ENCODE measurements at regions not wholly inside any gene's neighbourhood (a gene's known extent, or its start where the extent isn't known, plus 50 kb on each side); places are given as distances from the start of the nearest gene placed in this dataset.

DNA sequence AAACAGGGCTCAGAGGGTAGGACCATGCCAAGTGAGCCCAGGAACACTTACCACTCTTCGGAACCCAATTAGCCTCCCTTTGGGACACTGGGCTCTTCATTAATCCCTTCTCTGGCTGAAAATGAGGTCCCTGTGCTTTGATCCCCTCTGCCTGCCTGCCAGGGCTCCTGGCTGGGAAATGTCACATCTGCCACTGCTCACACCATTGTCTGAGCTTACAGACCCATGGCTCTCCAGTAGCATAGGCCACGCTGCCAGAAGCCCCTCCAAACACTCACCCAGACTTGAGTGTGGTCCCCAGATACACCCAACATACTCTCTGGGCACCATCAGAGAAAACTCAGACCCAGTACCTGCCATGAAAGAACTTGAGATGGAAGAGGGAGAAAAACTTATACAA, 287.3 kb downstream of the XXYLT1 start:
- TF ChIP-seq SIN3A (IDR thresholded peaks at IDR 0.05; ENCODE audit: borderline replicate concordance, insufficient read depth, low read depth, low read length) (no peak), TCF7L2 (IDR thresholded peaks at IDR 0.05; ENCODE audit: low read depth, low read length) (no peak), POLR2AphosphoS5 (IDR thresholded peaks at IDR 0.05; ENCODE audit: low read depth, low read length) (no peak)
- TF ChIP-seq, protein P1, sequence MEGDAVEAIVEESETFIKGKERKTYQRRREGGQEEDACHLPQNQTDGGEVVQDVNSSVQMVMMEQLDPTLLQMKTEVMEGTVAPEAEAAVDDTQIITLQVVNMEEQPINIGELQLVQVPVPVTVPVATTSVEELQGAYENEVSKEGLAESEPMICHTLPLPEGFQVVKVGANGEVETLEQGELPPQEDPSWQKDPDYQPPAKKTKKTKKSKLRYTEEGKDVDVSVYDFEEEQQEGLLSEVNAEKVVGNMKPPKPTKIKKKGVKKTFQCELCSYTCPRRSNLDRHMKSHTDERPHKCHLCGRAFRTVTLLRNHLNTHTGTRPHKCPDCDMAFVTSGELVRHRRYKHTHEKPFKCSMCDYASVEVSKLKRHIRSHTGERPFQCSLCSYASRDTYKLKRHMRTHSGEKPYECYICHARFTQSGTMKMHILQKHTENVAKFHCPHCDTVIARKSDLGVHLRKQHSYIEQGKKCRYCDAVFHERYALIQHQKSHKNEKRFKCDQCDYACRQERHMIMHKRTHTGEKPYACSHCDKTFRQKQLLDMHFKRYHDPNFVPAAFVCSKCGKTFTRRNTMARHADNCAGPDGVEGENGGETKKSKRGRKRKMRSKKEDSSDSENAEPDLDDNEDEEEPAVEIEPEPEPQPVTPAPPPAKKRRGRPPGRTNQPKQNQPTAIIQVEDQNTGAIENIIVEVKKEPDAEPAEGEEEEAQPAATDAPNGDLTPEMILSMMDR (IDR thresholded peaks at IDR 0.05) = no peak
- TF ChIP-seq, protein P2, sequence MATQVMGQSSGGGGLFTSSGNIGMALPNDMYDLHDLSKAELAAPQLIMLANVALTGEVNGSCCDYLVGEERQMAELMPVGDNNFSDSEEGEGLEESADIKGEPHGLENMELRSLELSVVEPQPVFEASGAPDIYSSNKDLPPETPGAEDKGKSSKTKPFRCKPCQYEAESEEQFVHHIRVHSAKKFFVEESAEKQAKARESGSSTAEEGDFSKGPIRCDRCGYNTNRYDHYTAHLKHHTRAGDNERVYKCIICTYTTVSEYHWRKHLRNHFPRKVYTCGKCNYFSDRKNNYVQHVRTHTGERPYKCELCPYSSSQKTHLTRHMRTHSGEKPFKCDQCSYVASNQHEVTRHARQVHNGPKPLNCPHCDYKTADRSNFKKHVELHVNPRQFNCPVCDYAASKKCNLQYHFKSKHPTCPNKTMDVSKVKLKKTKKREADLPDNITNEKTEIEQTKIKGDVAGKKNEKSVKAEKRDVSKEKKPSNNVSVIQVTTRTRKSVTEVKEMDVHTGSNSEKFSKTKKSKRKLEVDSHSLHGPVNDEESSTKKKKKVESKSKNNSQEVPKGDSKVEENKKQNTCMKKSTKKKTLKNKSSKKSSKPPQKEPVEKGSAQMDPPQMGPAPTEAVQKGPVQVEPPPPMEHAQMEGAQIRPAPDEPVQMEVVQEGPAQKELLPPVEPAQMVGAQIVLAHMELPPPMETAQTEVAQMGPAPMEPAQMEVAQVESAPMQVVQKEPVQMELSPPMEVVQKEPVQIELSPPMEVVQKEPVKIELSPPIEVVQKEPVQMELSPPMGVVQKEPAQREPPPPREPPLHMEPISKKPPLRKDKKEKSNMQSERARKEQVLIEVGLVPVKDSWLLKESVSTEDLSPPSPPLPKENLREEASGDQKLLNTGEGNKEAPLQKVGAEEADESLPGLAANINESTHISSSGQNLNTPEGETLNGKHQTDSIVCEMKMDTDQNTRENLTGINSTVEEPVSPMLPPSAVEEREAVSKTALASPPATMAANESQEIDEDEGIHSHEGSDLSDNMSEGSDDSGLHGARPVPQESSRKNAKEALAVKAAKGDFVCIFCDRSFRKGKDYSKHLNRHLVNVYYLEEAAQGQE (IDR thresholded peaks at IDR 0.05; ENCODE audit: insufficient read depth in 1 of 2, low read depth in 2 of 2, low read length in 1 of 2) = no peak

All from Panc1 (cell line).